ENCODE measurements at regions not wholly inside any gene's neighbourhood (a gene's known extent, or its start where the extent isn't known, plus 50 kb on each side); places are given as distances from the start of the nearest gene placed in this dataset.

- Histone ChIP-seq H3K36me3 (no peaks in the 10 kb centered on the region), H3K9me3 (no peaks in the 10 kb centered on the region), H3K4me1 (no peaks in the 10 kb centered on the region), H3K4me3 (no peak overlapping the region), H3K27me3 (no peaks in the 10 kb centered on the region), H3K27ac (no peak overlapping the region)
- TF ChIP-seq CTCF (IDR thresholded peaks at IDR 0.05) (no peak), POLR2A (IDR thresholded peaks at IDR 0.05) (no peak), POLR2AphosphoS5 (IDR thresholded peaks at IDR 0.05; ENCODE audit: insufficient read depth in 1 of 2, low read depth in 1 of 2) (no peak)
- intact Hi-C loops (cut with DNase I) = no loop called here
- no peak for DNase-seq (ENCODE audit: extremely low spot score in 2 of 2)
Observed at GRCh38 chr4:129978315-129978714, 882.4 kb downstream of the C4orf33 start.

- Histone ChIP-seq H3K27me3 (no peaks in the 10 kb centered on the region), H3K27ac (no peak overlapping the region), H3K4me3 (no peak overlapping the region), H3K4me1 (no peaks in the 10 kb centered on the region), H3K36me3 (no peaks in the 10 kb centered on the region), H3K9me3 (no peaks in the 10 kb centered on the region)
- no peak for DNase-seq (ENCODE audit: extremely low spot score in 2 of 2)
- TF ChIP-seq POLR2AphosphoS5 (IDR thresholded peaks at IDR 0.05; ENCODE audit: insufficient read depth in 1 of 2, low read depth in 1 of 2) (no peak), CTCF (IDR thresholded peaks at IDR 0.05) (no peak), POLR2A (IDR thresholded peaks at IDR 0.05) (no peak)
- intact Hi-C loops (cut with DNase I) = no loop called here
Observed at GRCh38 chr4:129988957-129989356, 893.0 kb downstream of the C4orf33 start.

- Histone ChIP-seq H3K9me3 (no peaks in the 10 kb centered on the region), H3K27me3 (no peaks in the 10 kb centered on the region), H3K4me3 (no peak overlapping the region), H3K4me1 (no peaks in the 10 kb centered on the region), H3K27ac (no peak overlapping the region), H3K36me3 (no peaks in the 10 kb centered on the region)
- no peak for DNase-seq (ENCODE audit: extremely low spot score in 2 of 2)
- intact Hi-C loops (cut with DNase I) = no loop called here
- TF ChIP-seq CTCF (IDR thresholded peaks at IDR 0.05) (no peak), POLR2AphosphoS5 (IDR thresholded peaks at IDR 0.05; ENCODE audit: insufficient read depth in 1 of 2, low read depth in 1 of 2) (no peak), POLR2A (IDR thresholded peaks at IDR 0.05) (no peak)
Observed at GRCh38 chr4:129994715-129995114, 898.8 kb downstream of the C4orf33 start.

GRCh38 chr4:129998436-129999150, 902.6 kb downstream of the C4orf33 start:
- H3K27ac ChIP-seq = no peak overlapping the region
- H3K4me1 ChIP-seq = no peaks in the 10 kb centered on the region
- no peaks in the 10 kb centered on the region for H3K9me3 ChIP-seq
- intact Hi-C loops (cut with DNase I) = no loop called here
- no peak overlapping the region for H3K4me3 ChIP-seq
- DNase-seq (ENCODE audit: extremely low spot score in 2 of 2) = no peak
- H3K27me3 ChIP-seq = no peaks in the 10 kb centered on the region
- TF ChIP-seq CTCF (IDR thresholded peaks at IDR 0.05) (no peak), POLR2A (IDR thresholded peaks at IDR 0.05) (no peak), POLR2AphosphoS5 (IDR thresholded peaks at IDR 0.05; ENCODE audit: insufficient read depth in 1 of 2, low read depth in 1 of 2) (no peak)
- no peaks in the 10 kb centered on the region for H3K36me3 ChIP-seq

DNA sequence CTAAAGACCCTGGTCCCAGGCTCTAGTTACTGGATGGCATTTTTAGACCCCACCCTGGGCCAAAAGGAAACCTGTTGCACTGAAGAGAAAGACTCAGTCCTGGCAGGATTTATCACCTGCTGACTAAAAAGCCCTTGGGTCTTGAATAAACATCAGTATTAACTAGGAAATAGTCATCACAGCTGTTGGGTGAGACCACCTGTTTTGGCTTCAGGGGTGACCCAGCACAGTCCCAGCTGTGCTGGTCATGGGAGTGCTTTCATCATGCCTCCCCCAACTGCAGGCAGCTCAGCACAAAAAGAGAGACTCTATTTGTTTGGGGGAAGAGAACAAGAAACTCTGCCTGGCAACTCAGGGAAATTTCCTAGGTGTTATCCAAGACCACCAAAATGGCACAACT, 903.2 kb downstream of the C4orf33 start:
- Histone ChIP-seq H3K9me3 (no peaks in the 10 kb centered on the region), H3K27me3 (no peaks in the 10 kb centered on the region), H3K36me3 (no peaks in the 10 kb centered on the region), H3K4me3 (no peak overlapping the region), H3K27ac (no peak overlapping the region), H3K4me1 (no peaks in the 10 kb centered on the region)
- intact Hi-C loops (cut with DNase I) = no loop called here
- DNase-seq (ENCODE audit: extremely low spot score in 2 of 2) = no peak
- TF ChIP-seq POLR2AphosphoS5 (IDR thresholded peaks at IDR 0.05; ENCODE audit: insufficient read depth in 1 of 2, low read depth in 1 of 2) (no peak), CTCF (IDR thresholded peaks at IDR 0.05) (no peak), POLR2A (IDR thresholded peaks at IDR 0.05) (no peak)

All from vagina (tissue), 2 donors.